ENCODE measurements at regions not wholly inside any gene's neighbourhood (a gene's known extent, or its start where the extent isn't known, plus 50 kb on each side); places are given as distances from the start of the nearest gene placed in this dataset.
"Not testable (repeated sequence)": the region's sequence is repeated elsewhere in the genome, so short reads cannot be mapped to it uniquely, and the experiment has no call there.

GRCh38 chr2:67571785-67572718 is 174.9 kb downstream of the ETAA1 start:
- no peak for DNase-seq

GRCh38 chr2:67572721-67573435 is 175.7 kb downstream of the ETAA1 start:
- DNase-seq, result no peak

- no peak for DNase-seq
These were observed 177.1 kb downstream of the ETAA1 start for GRCh38 chr2:67574230-67574629.

- no peak for DNase-seq
These were observed 179.1 kb downstream of the ETAA1 start for GRCh38 chr2:67576226-67576625.

GRCh38 chr2:67576991-67577390 is 179.9 kb downstream of the ETAA1 start:
- no peak for DNase-seq

GRCh38 chr2:67579216-67579615 is 182.1 kb downstream of the ETAA1 start:
- DNase-seq, result no peak

GRCh38 chr2:67579806-67580205 is 182.7 kb downstream of the ETAA1 start:
- DNase-seq, result no peak

GRCh38 chr2:67581751-67582150 is 184.6 kb downstream of the ETAA1 start:
- no peak for DNase-seq

GRCh38 chr2:67583185-67583584 is 186.1 kb downstream of the ETAA1 start:
- DNase-seq, result no peak

GRCh38 chr2:67585400-67585799 is 188.3 kb downstream of the ETAA1 start:
- no peak for DNase-seq

GRCh38 chr2:67589121-67589520 is 192.0 kb downstream of the ETAA1 start:
- DNase-seq, result not testable (repeated sequence)

GRCh38 chr2:67594522-67594921 is 197.4 kb downstream of the ETAA1 start:
- not testable (repeated sequence) for DNase-seq

GRCh38 chr2:67596871-67597270 is 199.7 kb downstream of the ETAA1 start:
- DNase-seq, result no peak

GRCh38 chr2:67599561-67599960 is 202.4 kb downstream of the ETAA1 start:
- DNase-seq, result no peak

GRCh38 chr2:67600222-67600871 is 203.2 kb downstream of the ETAA1 start:
- no peak for DNase-seq

GRCh38 chr2:67600946-67601345 is 203.8 kb downstream of the ETAA1 start:
- no peak for DNase-seq

GRCh38 chr2:67604360-67604759 is 207.2 kb downstream of the ETAA1 start:
- no peak for DNase-seq

- DNase-seq, result no peak
These were observed 215.5 kb downstream of the ETAA1 start for GRCh38 chr2:67612576-67613042.

GRCh38 chr2:67613227-67613626 is 216.1 kb downstream of the ETAA1 start:
- no peak for DNase-seq

GRCh38 chr2:67614454-67614853 is 217.3 kb downstream of the ETAA1 start:
- DNase-seq, result no peak

- DNase-seq, result peak in 1 of 2 donors; percentile 2
These were observed 219.6 kb downstream of the ETAA1 start for GRCh38 chr2:67616749-67617148.

- DNase-seq, result no peak
These were observed 222.1 kb downstream of the ETAA1 start for GRCh38 chr2:67619204-67619603.

GRCh38 chr2:67623741-67624140 is 226.6 kb downstream of the ETAA1 start:
- not testable (repeated sequence) for DNase-seq

All from inflammatory macrophage treated with lipopolysaccharide for 1 hour (primary cell).